Common myeloid progenitor, CD34-positive (primary cell): ENCODE measurements at regions not wholly inside any gene's neighbourhood (a gene's known extent, or its start where the extent isn't known, plus 50 kb on each side); places are given as distances from the start of the nearest gene placed in this dataset.

ENCODE experiments used
- CTCF ChIA-PET: fragments of 350-600 bp; sonication (Branson Sonifier 250); formaldehyde crosslinking; loops from one replicate; lab custom pipeline; 2021; ENCODE audit warnings: antibody characterized with exemption; lab: Charles Lee
- POLR2A ChIA-PET: fragments of 350-600 bp; sonication (Branson Sonifier 250); formaldehyde crosslinking; loops from one replicate; lab custom pipeline; 2021; ENCODE audit warnings: antibody characterized with exemption; lab: Charles Lee
- DNase-seq, 3 donors: peaks; one replicate each; pipeline versions ENCODE4 v3.0.0 to v3.0.0-alpha.2; 2013
- H3K27ac ChIP-seq, 2 experiments: 1 replicate in 1 of 2; 2 replicates in 1 of 2; pipeline ENCODE4 v1.7.0; 2013; ENCODE audit warnings: inconsistent platforms in 2 of 2, low read length in 2 of 2, mild to moderate bottlenecking in 2 of 2, low read depth in 1 of 2, moderate library complexity in 1 of 2; ENCODE audit not compliant: severe bottlenecking in 2 of 2, insufficient read depth in 1 of 2, poor library complexity in 1 of 2
- H3K27me3 ChIP-seq, 5 experiments: replicated peaks in 2 of 5; 1 replicate in 3 of 5; 2 replicates in 2 of 5; pipeline versions ENCODE4 v1.6.1 to v1.7.0; 2013; ENCODE audit warnings: low read length in 4 of 5, mild to moderate bottlenecking in 2 of 5, moderate library complexity in 2 of 5, inconsistent platforms in 1 of 5; ENCODE audit not compliant: insufficient read depth in 5 of 5, control insufficient read depth in 4 of 5
- H3K36me3 ChIP-seq, 4 experiments: 1 replicate in 2 of 4; 2 replicates in 2 of 4; pipeline versions ENCODE4 v1.6.1 to v1.7.0; 2013; ENCODE audit warnings: low read length in 3 of 4, control low read depth in 1 of 4, mild to moderate bottlenecking in 1 of 4; ENCODE audit not compliant: control insufficient read depth in 4 of 4, insufficient read depth in 4 of 4
- H3K4me1 ChIP-seq, 4 experiments: 1 replicate in 3 of 4; 2 replicates in 1 of 4; pipeline versions ENCODE4 v1.6.1 to v1.7.1; 2013; ENCODE audit warnings: low read length in 3 of 4, mild to moderate bottlenecking in 3 of 4, control low read depth in 1 of 4, inconsistent platforms in 1 of 4, moderate library complexity in 1 of 4; ENCODE audit not compliant: control insufficient read depth in 4 of 4, insufficient read depth in 4 of 4; ENCODE audit errors: control extremely low read depth in 1 of 4
- H3K4me3 ChIP-seq, 7 experiments: 1 replicate in 4 of 7; 2 replicates in 3 of 7; pipeline versions ENCODE4 v1.5.1 to v1.7.0; 2013; ENCODE audit warnings: mild to moderate bottlenecking in 7 of 7, low read length in 6 of 7, moderate library complexity in 6 of 7, inconsistent platforms in 2 of 7, low read depth in 2 of 7, control low read depth in 1 of 7; ENCODE audit not compliant: insufficient read depth in 4 of 7, control insufficient read depth in 1 of 7; ENCODE audit errors: extremely low read depth in 1 of 7
- H3K9me3 ChIP-seq, 5 experiments: 1 replicate in 4 of 5; 2 replicates in 1 of 5; pipeline versions ENCODE4 v1.6.1 to v1.7.1; 2013; ENCODE audit warnings: low read length in 4 of 5, mild to moderate bottlenecking in 2 of 5, inconsistent platforms in 1 of 5, low read depth in 1 of 5, moderate library complexity in 1 of 5; ENCODE audit not compliant: control insufficient read depth in 4 of 5, insufficient read depth in 2 of 5; ENCODE audit errors: control extremely low read depth in 1 of 5
- WGBS: methylation state at CpG from one replicate; pipeline ENCODE4 v1.1.5; 2013; ENCODE audit not compliant: insufficient coverage; 5-methylcytosine and 5-hydroxymethylcytosine counted together

DNA sequence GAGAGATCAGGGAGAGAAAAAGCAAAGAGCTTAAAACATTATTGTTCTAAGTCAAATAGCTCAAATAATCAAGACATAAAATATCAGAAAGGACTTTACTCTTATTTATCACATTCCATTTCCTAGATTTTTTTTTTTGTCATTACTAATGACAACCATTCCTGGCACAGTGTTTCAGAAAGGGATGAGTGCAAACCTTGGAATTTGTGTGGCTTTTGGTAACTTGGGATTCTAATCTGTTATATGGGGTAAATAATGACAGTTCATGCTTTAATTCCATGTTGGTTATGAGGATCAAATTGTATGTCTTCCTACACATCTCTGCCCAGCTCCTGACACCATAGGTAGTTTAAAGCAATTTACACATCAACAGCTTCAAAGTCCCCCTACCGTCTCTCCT is 358.4 kb upstream of the ADGRL4 start:
- CTCF ChIA-PET = interaction anchor here (1.7 kb wide), 1 partner anchor 12 kb away, joined by 5 read pairs; no protein-coding TSS in a partner anchor

GRCh38 chr1:79363430-79363829 is 356.9 kb upstream of the ADGRL4 start:
- H3K27ac ChIP-seq = no peak overlapping the region
- CTCF ChIA-PET = interaction anchor here (2.1 kb wide), 1 partner anchor 10 kb away, joined by 7 read pairs; no protein-coding TSS in a partner anchor
- no peaks in the 10 kb centered on the region for H3K4me1 ChIP-seq
- peaks cover 0 to 3% (median 0%) of the 10 kb centered on the region in 5 experiments for H3K9me3 ChIP-seq
- no peaks in the 10 kb centered on the region for H3K36me3 ChIP-seq
- no peak for DNase-seq
- H3K27me3 ChIP-seq = no peaks in the 10 kb centered on the region
- no peak overlapping the region for H3K4me3 ChIP-seq
- POLR2A ChIA-PET = no interaction called here

More for the DNA sequence above, 358.4 kb upstream of the ADGRL4 start:
- no peak for DNase-seq
- no peak overlapping the region for H3K27ac ChIP-seq
- WGBS = 100% methylated on average over 1 of the region's 1 CpG
- no peak overlapping the region for H3K4me3 ChIP-seq
- H3K27me3 ChIP-seq = no peaks in the 10 kb centered on the region
- peaks cover 0 to 3% (median 0%) of the 10 kb centered on the region in 5 experiments for H3K9me3 ChIP-seq
- POLR2A ChIA-PET = interaction anchor here (0.7 kb wide), 1 partner anchor 1607 kb away, joined by 3 read pairs; no protein-coding TSS in a partner anchor
- no peaks in the 10 kb centered on the region for H3K4me1 ChIP-seq
- no peaks in the 10 kb centered on the region for H3K36me3 ChIP-seq

- WGBS = no CpG with 5 or more reads among the region's 3 CpGs
- ChIA-PET CTCF (interaction anchor here (2.1 kb wide), 1 partner anchor 9 kb away, joined by 7 read pairs; no protein-coding TSS in a partner anchor), POLR2A (no interaction called here)
- Histone ChIP-seq H3K36me3 (no peaks in the 10 kb centered on the region), H3K9me3 (peaks cover 0 to 3% (median 0%) of the 10 kb centered on the region in 5 experiments), H3K4me3 (no peak overlapping the region), H3K27me3 (no peaks in the 10 kb centered on the region), H3K27ac (no peak overlapping the region), H3K4me1 (no peaks in the 10 kb centered on the region)
- no peak for DNase-seq
Observed at GRCh38 chr1:79362470-79362869, 355.9 kb upstream of the ADGRL4 start.

GRCh38 chr1:79355090-79355489 is 348.6 kb upstream of the ADGRL4 start:
- POLR2A ChIA-PET = no interaction called here
- Histone ChIP-seq H3K4me3 (no peak overlapping the region), H3K27ac (no peak overlapping the region), H3K9me3 (no peaks in the 10 kb centered on the region), H3K27me3 (no peaks in the 10 kb centered on the region), H3K36me3 (no peaks in the 10 kb centered on the region), H3K4me1 (no peaks in the 10 kb centered on the region)
- WGBS = 80% methylated on average over 3 of the region's 4 CpGs
- DNase-seq = no peak
- CTCF ChIA-PET = interaction anchor here (1.0 kb wide), 1 partner anchor 32 kb away, joined by 3 read pairs; no protein-coding TSS in a partner anchor

GRCh38 chr1:79353224-79353623 is 346.7 kb upstream of the ADGRL4 start:
- WGBS = 58% methylated on average over 2 of the region's 4 CpGs

DNA sequence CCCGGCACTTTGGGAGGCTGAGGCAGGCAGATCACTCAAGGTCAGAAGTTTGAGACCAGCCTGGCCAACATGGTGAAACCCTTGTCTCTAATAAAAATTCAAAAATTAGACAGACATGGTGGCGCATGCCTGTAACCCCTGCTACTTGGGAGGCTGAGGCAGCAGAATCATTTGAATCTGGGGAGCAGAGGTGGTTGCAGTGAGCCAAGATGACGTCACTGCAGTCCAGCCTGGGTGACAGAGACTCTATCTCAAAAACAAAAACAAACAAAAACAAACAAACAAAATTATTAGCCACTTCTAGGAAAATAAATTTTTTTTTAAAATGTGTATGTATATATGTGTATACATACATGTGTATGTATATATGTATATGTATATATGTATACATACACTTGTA is 320.3 kb upstream of the ADGRL4 start:
- Histone ChIP-seq H3K4me3 (no peak overlapping the region), H3K4me1 (no peaks in the 10 kb centered on the region), H3K27ac (no peak overlapping the region), H3K27me3 (peaks cover 0 to 2% (median 0%) of the 10 kb centered on the region in 5 experiments), H3K36me3 (no peaks in the 10 kb centered on the region), H3K9me3 (no peaks in the 10 kb centered on the region)
- no peak for DNase-seq
- WGBS = 92% methylated on average over 2 of the region's 3 CpGs
- ChIA-PET CTCF (no interaction called here), POLR2A (no interaction called here)

More at GRCh38 chr1:79353224-79353623, 346.7 kb upstream of the ADGRL4 start:
- POLR2A ChIA-PET = no interaction called here
- DNase-seq = peak; percentile 15 to 37 (median 18)
- Histone ChIP-seq H3K27me3 (no peaks in the 10 kb centered on the region), H3K36me3 (no peaks in the 10 kb centered on the region), H3K4me3 (no peak overlapping the region), H3K27ac (no peak overlapping the region), H3K9me3 (no peaks in the 10 kb centered on the region), H3K4me1 (no peaks in the 10 kb centered on the region)
- CTCF ChIA-PET = interaction anchor here (0.5 to 3.3 kb wide), 8 partner anchors 9 to 711 kb away, joined by 3 to 20 read pairs (median 5); no protein-coding TSS in a partner anchor

DNA sequence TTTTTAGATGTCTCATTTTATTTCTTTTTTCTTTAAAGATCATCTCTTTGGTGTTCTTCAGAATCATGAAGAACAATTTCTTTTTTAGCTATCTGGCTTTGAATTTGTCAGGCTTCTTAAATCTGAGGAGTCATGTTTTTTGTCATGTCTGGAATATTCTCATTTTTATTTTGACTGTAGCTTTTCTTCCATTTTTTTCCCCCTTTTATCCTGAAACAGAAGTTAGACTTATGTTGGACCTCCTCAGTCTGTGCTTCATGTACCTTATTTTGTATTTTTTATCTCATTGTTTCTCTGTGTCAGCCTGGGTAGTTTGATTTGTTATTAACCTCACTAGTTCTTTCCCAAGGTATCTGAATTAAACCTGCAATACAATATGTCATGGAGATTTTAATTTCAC is 319.2 kb upstream of the ADGRL4 start:
- Histone ChIP-seq H3K9me3 (no peaks in the 10 kb centered on the region), H3K4me3 (no peak overlapping the region), H3K27me3 (no peaks in the 10 kb centered on the region), H3K36me3 (no peaks in the 10 kb centered on the region), H3K4me1 (no peaks in the 10 kb centered on the region), H3K27ac (no peak overlapping the region)
- POLR2A ChIA-PET = interaction anchor here (0.7 kb wide), 1 partner anchor 305 kb away, joined by 4 read pairs; no protein-coding TSS in a partner anchor
- CTCF ChIA-PET = no interaction called here
- DNase-seq = no peak
